PC-3 (cell line): ENCODE measurements at regions not wholly inside any gene's neighbourhood (a gene's known extent, or its start where the extent isn't known, plus 50 kb on each side); places are given as distances from the start of the nearest gene placed in this dataset.

ENCODE experiments used
- ATAC-seq: fragments of 200-7000 bp; cut with Tn5 transposase; 2 replicates; pipeline ENCODE4 v1.9.1; 2020; ENCODE audit warnings: mild to moderate bottlenecking, moderate library complexity
- BruUV-seq: library from RNA; stranded (reverse); fragments of 400-500 nt; replicated peaks from 2 replicates; lab custom pipeline; 2021; lab: Mats Ljungman, UMichigan
- CTCF ChIA-PET: fragments of 300-600 bp; sonication (Branson Sonifier 250); formaldehyde crosslinking; loops from one replicate; lab custom pipeline; 2022; ENCODE audit warnings: antibody characterized with exemption; lab: Charles Lee
- POLR2A ChIA-PET: fragments of 300-600 bp; sonication (Branson Sonifier 250); formaldehyde crosslinking; loops from one replicate; lab custom pipeline; 2022; ENCODE audit warnings: antibody characterized with exemption; ENCODE audit not compliant: unreplicated experiment; lab: Charles Lee
- DNase-seq: peaks from one replicate; pipeline ENCODE4 v3.0.0-alpha.2; 2015
- H2AFZ ChIP-seq: fragments of 300-600 bp; sonication (generic); 2 replicates; pipeline ENCODE4 v1.6.0; 2016; ENCODE audit warnings: antibody characterized with exemption, low read length
- H3F3A ChIP-seq: fragments of 300-600 bp; sonication (generic); one replicate; pipeline ENCODE4 v1.6.0; 2017; ENCODE audit warnings: antibody characterized with exemption, low read length, control low read depth, mild to moderate bottlenecking; ENCODE audit not compliant: unreplicated experiment
- H3K27ac ChIP-seq: fragments of 300-600 bp; sonication (generic); 2 replicates; pipeline ENCODE4 v1.5.1; 2016; ENCODE audit warnings: mild to moderate bottlenecking, low read length
- H3K27me3 ChIP-seq: fragments of 300-600 bp; sonication (generic); 2 replicates; pipeline ENCODE4 v1.6.1; 2016; ENCODE audit warnings: low read length, mixed read lengths
- H3K36me3 ChIP-seq: fragments of 300-600 bp; sonication (generic); 2 replicates; pipeline ENCODE4 v1.6.1; 2016; ENCODE audit warnings: low read depth, mixed run types, low read length, mixed read lengths
- H3K4me1 ChIP-seq: fragments of 300-600 bp; sonication (generic); 2 replicates; pipeline ENCODE4 v1.5.1; 2016; ENCODE audit warnings: low read length; ENCODE audit not compliant: insufficient read depth
- H3K4me2 ChIP-seq: fragments of 300-600 bp; sonication (generic); 2 replicates; pipeline ENCODE4 v1.6.0; 2016; ENCODE audit warnings: low read length
- H3K4me3 ChIP-seq: fragments of 300-600 bp; sonication (generic); 2 replicates; pipeline ENCODE4 v1.5.1; 2016; ENCODE audit warnings: mild to moderate bottlenecking, low read length, mixed read lengths
- H3K79me2 ChIP-seq: fragments of 300-600 bp; sonication (generic); 2 replicates; pipeline ENCODE4 v1.6.1; 2017; ENCODE audit warnings: low read length, mixed read lengths
- H3K9ac ChIP-seq: fragments of 300-600 bp; sonication (generic); 2 replicates; pipeline ENCODE4 v1.6.0; 2016; ENCODE audit warnings: mild to moderate bottlenecking, low read length
- H3K9me2 ChIP-seq: fragments of 300-600 bp; sonication (generic); replicated peaks from 2 replicates; pipeline ENCODE4 v1.6.1; 2016; ENCODE audit warnings: mixed run types, low read length, mixed read lengths
- H3K9me3 ChIP-seq: fragments of 300-600 bp; sonication (generic); 2 replicates; pipeline ENCODE4 v1.6.1; 2016; ENCODE audit warnings: low read length, mixed read lengths
- H4K20me1 ChIP-seq: fragments of 300-600 bp; sonication (generic); 2 replicates; pipeline ENCODE4 v1.6.1; 2016; ENCODE audit warnings: low read length, mixed read lengths
- EZH2 ChIP-seq: fragments of 300-600 bp; sonication (generic); IDR thresholded peaks from one replicate; pipeline ENCODE4 v1.6.1; 2017; ENCODE audit warnings: antibody characterized with exemption, mild to moderate bottlenecking, low read length; ENCODE audit not compliant: unreplicated experiment
- EZH2phosphoT487 ChIP-seq: fragments of 300-600 bp; sonication (generic); IDR thresholded peaks from 2 replicates; pipeline ENCODE4 v1.6.1; 2018; ENCODE audit warnings: mild to moderate bottlenecking, antibody characterized with exemption, low read length, borderline replicate concordance
- intact Hi-C: fragments of 100-400 bp; cut with micrococcal nuclease; formaldehyde crosslinking; loops from 2 replicates; pipeline ENCODE4 v1.9.0; 2023
- TF ChIP-seq, protein P1 (sequence below): fragments of 300-600 bp; sonication (generic); conservative IDR thresholded peaks from 2 replicates; pipeline ENCODE4 v1.5.1; 2017; ENCODE audit warnings: antibody characterized with exemption, low read depth, mild to moderate bottlenecking, low read length

DNA sequence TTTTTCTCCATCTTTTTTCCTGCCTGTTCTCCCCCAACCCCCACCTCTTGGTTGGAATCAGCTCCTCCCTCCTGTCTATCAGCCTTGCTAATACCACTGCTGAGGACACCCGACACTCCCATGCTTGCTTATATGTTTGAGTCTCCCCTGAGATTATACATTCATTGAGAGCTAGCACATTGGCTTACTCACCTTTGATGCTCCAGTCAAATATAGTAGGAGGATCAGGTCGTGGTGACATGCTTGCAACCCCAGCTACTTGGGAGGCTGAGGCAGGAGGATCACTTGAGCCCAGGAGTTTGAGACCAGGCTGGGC, 91.5 kb upstream of the CCBE1 start:
- TF ChIP-seq, protein P1, sequence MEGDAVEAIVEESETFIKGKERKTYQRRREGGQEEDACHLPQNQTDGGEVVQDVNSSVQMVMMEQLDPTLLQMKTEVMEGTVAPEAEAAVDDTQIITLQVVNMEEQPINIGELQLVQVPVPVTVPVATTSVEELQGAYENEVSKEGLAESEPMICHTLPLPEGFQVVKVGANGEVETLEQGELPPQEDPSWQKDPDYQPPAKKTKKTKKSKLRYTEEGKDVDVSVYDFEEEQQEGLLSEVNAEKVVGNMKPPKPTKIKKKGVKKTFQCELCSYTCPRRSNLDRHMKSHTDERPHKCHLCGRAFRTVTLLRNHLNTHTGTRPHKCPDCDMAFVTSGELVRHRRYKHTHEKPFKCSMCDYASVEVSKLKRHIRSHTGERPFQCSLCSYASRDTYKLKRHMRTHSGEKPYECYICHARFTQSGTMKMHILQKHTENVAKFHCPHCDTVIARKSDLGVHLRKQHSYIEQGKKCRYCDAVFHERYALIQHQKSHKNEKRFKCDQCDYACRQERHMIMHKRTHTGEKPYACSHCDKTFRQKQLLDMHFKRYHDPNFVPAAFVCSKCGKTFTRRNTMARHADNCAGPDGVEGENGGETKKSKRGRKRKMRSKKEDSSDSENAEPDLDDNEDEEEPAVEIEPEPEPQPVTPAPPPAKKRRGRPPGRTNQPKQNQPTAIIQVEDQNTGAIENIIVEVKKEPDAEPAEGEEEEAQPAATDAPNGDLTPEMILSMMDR: no peak
- TF ChIP-seq EZH2phosphoT487 (no peak), EZH2 (no peak)
- no peaks in the 10 kb centered on the region for H3K27me3 ChIP-seq
- POLR2A ChIA-PET: no interaction called here
- H3K9ac ChIP-seq: no peak overlapping the region
- no peak overlapping the region for H3K4me3 ChIP-seq
- H2AFZ ChIP-seq: peak overlapping the region; percentile 47; the same call in 1 of the 2 replicates
- no TSS peak for BruUV-seq
- H3K9me2 ChIP-seq: no peaks in the 10 kb centered on the region
- no peaks in the 10 kb centered on the region for H4K20me1 ChIP-seq
- no peaks in the 10 kb centered on the region for H3K9me3 ChIP-seq
- H3F3A ChIP-seq: no peaks in the 10 kb centered on the region
- DNase-seq (peak; percentile 21), ATAC-seq (no peak)
- H3K36me3 ChIP-seq: no peaks in the 10 kb centered on the region
- CTCF ChIA-PET: no interaction called here
- H3K4me1 ChIP-seq: peaks cover 15% of the 10 kb centered on the region
- intact Hi-C loops: no loop called here
- peak overlapping the region; percentile 50; the same call in 1 of the 2 replicates for H3K4me2 ChIP-seq
- no peaks in the 10 kb centered on the region for H3K79me2 ChIP-seq
- H3K27ac ChIP-seq: peak overlapping the region; percentile 37; the same call in 1 of the 2 replicates

DNA sequence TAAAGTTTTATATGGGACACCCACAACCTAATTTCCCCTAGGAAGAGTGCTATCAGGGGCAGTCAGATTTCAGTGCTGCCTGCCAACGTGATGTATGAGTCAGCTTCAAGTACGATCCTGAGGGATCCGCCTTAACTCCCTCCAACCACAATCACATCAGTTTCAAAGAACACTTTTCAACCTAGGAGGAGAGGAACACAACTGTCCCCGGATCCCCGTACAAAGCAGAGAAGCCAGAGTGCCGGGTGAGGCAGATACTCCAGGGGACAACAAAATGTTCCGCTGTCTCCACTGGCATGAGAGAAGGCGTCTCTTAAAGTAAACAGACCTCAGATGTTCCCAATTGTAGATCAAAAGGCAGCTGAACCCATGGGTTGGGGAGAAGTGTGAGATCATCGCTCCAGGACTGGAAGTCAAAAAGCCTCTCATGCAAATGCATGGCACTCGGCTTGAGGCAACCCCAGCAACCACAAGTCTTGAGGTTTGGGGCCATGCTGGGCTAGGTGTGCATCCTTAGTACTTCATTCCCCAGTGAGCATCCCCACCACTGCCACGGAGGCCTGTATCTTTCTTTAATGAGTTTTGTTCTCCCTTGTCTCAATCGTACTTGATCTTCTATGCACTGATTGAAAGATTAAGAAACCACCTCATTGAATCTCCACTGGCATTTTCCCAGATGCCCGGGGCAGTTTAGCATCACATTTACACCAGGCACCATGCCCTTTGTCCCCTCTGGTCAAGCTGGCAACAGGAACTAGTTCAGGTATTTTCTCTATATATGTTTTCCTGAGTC, 91.0 kb upstream of the CCBE1 start:
- Histone ChIP-seq H3K9me2 (no peaks in the 10 kb centered on the region), H2AFZ (peak overlapping the region; percentile 60), H3F3A (no peaks in the 10 kb centered on the region), H3K4me3 (no peak overlapping the region; the same call in 1 of the 2 replicates), H3K79me2 (no peaks in the 10 kb centered on the region), H3K9ac (no peak overlapping the region), H3K9me3 (no peaks in the 10 kb centered on the region), H3K27me3 (no peaks in the 10 kb centered on the region), H4K20me1 (no peaks in the 10 kb centered on the region), H3K27ac (peak overlapping the region; percentile 37), H3K4me1 (peaks cover 21% of the 10 kb centered on the region), H3K4me2 (peak overlapping the region; percentile 50), H3K36me3 (no peaks in the 10 kb centered on the region)
- intact Hi-C loops: no loop called here
- ChIA-PET CTCF (interaction anchor here (0.6 kb wide), 1 partner anchor 157 kb away, joined by 3 read pairs; no protein-coding TSS in a partner anchor), POLR2A (no interaction called here)
- DNase-seq (peak; percentile 70), ATAC-seq (peak; percentile 89)
- TF ChIP-seq, protein P1: no peak
- no peak for TF ChIP-seq EZH2phosphoT487
- TF ChIP-seq EZH2: no peak
- no TSS peak for BruUV-seq

DNA sequence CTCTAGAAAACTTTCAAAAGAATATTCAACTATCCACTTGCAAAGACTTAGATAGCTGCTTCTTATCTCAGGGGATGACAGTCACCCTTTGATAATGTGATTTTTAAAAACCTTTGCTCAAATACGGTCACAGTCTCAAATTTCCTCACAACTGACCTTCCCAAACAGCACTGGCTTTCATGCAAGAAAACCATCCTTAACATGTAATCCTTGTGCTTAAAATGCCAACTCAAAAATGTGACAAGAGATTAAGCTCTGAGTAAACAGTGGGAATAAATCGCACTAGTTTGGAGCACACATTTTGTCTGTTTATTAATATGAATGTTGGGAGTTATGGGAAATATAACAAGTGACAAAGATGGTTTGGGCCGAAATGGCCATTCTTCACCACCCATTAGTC, 87.5 kb upstream of the CCBE1 start:
- intact Hi-C loops: loop anchor here (5.0 kb wide), 1 partner anchor 67 kb away; no protein-coding TSS in a partner anchor
- no peaks in the 10 kb centered on the region for H3K79me2 ChIP-seq
- H3K9me2 ChIP-seq: no peaks in the 10 kb centered on the region
- CTCF ChIA-PET: interaction anchor here (1.0 kb wide), 1 partner anchor 39 kb away, joined by 3 read pairs; no protein-coding TSS in a partner anchor
- no peaks in the 10 kb centered on the region for H4K20me1 ChIP-seq
- H3K4me3 ChIP-seq: no peak overlapping the region
- no peak overlapping the region for H3K27ac ChIP-seq
- DNase-seq: no peak
- POLR2A ChIA-PET: no interaction called here
- no peaks in the 10 kb centered on the region for H3K27me3 ChIP-seq
- TF ChIP-seq, protein P1: no peak
- TF ChIP-seq EZH2phosphoT487: no peak
- no peak for TF ChIP-seq EZH2
- H3F3A ChIP-seq: peaks cover 6% of the 10 kb centered on the region
- no peaks in the 10 kb centered on the region for H3K36me3 ChIP-seq
- ATAC-seq: no peak
- H2AFZ ChIP-seq: no peak overlapping the region
- H3K4me2 ChIP-seq: no peak overlapping the region
- H3K4me1 ChIP-seq: peaks cover 37% of the 10 kb centered on the region
- BruUV-seq: no TSS peak
- no peaks in the 10 kb centered on the region for H3K9me3 ChIP-seq
- H3K9ac ChIP-seq: no peak overlapping the region
